NCI-H1930 (cell line): ENCODE measurements at regions not wholly inside any gene's neighbourhood (a gene's known extent, or its start where the extent isn't known, plus 50 kb on each side); places are given as distances from the start of the nearest gene placed in this dataset.

Experiments
- DNase-seq, 2 experiments: peaks; one replicate each; lab custom pipeline; 2025; lab: John Stamatoyannopoulos, UW

- no peak for DNase-seq
These were observed 235.0 kb downstream of the PMAIP1 start for GRCh38 chr18:60134806-60135205.

GRCh38 chr18:60130284-60130683 is 230.5 kb downstream of the PMAIP1 start:
- DNase-seq: no peak

GRCh38 chr18:60123031-60123430 is 223.2 kb downstream of the PMAIP1 start:
- no peak for DNase-seq

GRCh38 chr18:60122339-60122738 is 222.5 kb downstream of the PMAIP1 start:
- no peak for DNase-seq

- DNase-seq: no peak
These were observed 220.5 kb downstream of the PMAIP1 start for GRCh38 chr18:60120231-60120750.

- DNase-seq: no peak
These were observed 217.5 kb downstream of the PMAIP1 start for GRCh38 chr18:60117321-60117720.

GRCh38 chr18:60113396-60113795 is 213.6 kb downstream of the PMAIP1 start:
- no peak for DNase-seq

- DNase-seq: no peak
These were observed 212.6 kb downstream of the PMAIP1 start for GRCh38 chr18:60112369-60112768.

GRCh38 chr18:60111525-60111924 is 211.7 kb downstream of the PMAIP1 start:
- no peak for DNase-seq

- DNase-seq: no peak
These were observed 211.0 kb downstream of the PMAIP1 start for GRCh38 chr18:60110836-60111235.

GRCh38 chr18:60100778-60101177 is 201.0 kb downstream of the PMAIP1 start:
- no peak for DNase-seq

GRCh38 chr18:60099709-60100108 is 199.9 kb downstream of the PMAIP1 start:
- peak; percentile 6 to 41 for DNase-seq

GRCh38 chr18:60096428-60096827 is 196.6 kb downstream of the PMAIP1 start:
- no peak for DNase-seq

- no peak for DNase-seq
These were observed 192.3 kb downstream of the PMAIP1 start for GRCh38 chr18:60092073-60092472.

- DNase-seq: no peak
These were observed 190.4 kb downstream of the PMAIP1 start for GRCh38 chr18:60090170-60090569.

- no peak for DNase-seq
These were observed 183.0 kb downstream of the PMAIP1 start for GRCh38 chr18:60082790-60083189.

GRCh38 chr18:60082282-60082681 is 182.5 kb downstream of the PMAIP1 start:
- DNase-seq: no peak

- no peak for DNase-seq
These were observed 175.7 kb downstream of the PMAIP1 start for GRCh38 chr18:60075477-60075876.

GRCh38 chr18:60070631-60071030 is 170.8 kb downstream of the PMAIP1 start:
- DNase-seq: no peak

GRCh38 chr18:60069145-60069544 is 169.3 kb downstream of the PMAIP1 start:
- no peak for DNase-seq

GRCh38 chr18:60067426-60068210 is 167.8 kb downstream of the PMAIP1 start:
- DNase-seq: peak in 1 of 2 experiments; percentile 6

- DNase-seq: no peak
These were observed 166.6 kb downstream of the PMAIP1 start for GRCh38 chr18:60066219-60066975.

GRCh38 chr18:60064271-60064670 is 164.5 kb downstream of the PMAIP1 start:
- DNase-seq: no peak
